ENCODE measurements at regions not wholly inside any gene's neighbourhood (a gene's known extent, or its start where the extent isn't known, plus 50 kb on each side); places are given as distances from the start of the nearest gene placed in this dataset.

GRCh38 chr18:43590182-43590903 lies 313.1 kb upstream of the SYT4 start:
- Mint-ChIP-seq H3K27ac (no peak overlapping the region), H3K9me3 (no peaks in the 10 kb centered on the region), H3K27me3 (no peaks in the 10 kb centered on the region), H3K4me1 (ENCODE audit: low read depth) (no peaks in the 10 kb centered on the region), H3K4me3 (no peak overlapping the region), H3K36me3 (ENCODE audit: low read depth) (no peaks in the 10 kb centered on the region)
- intact Hi-C loops (cut with micrococcal nuclease) = no loop called here
- POLR2A ChIA-PET = interaction anchor here (0.6 kb wide), 1 partner anchor 9 kb away, joined by 3 read pairs; no protein-coding TSS in a partner anchor
- ATAC-seq = no peak
- CTCF ChIA-PET = interaction anchor here (0.7 to 9.5 kb wide), 4 partner anchors 9 to 698 kb away, joined by 3 to 78 read pairs (median 4); no protein-coding TSS in a partner anchor
- no peak for TF ChIP-seq CTCF (IDR thresholded peaks at IDR 0.05)
- DNase-seq = no peak

GRCh38 chr18:43592269-43592668 lies 315.0 kb upstream of the SYT4 start:
- no peak for ATAC-seq
- DNase-seq = no peak
- intact Hi-C loops (cut with micrococcal nuclease) = no loop called here
- ChIA-PET POLR2A (no interaction called here), CTCF (interaction anchor here (9.5 kb wide), 1 partner anchor 22 kb away, joined by 78 read pairs; no protein-coding TSS in a partner anchor)
- Mint-ChIP-seq H3K27ac (no peak overlapping the region), H3K9me3 (no peaks in the 10 kb centered on the region), H3K27me3 (peaks cover 1% of the 10 kb centered on the region), H3K36me3 (ENCODE audit: low read depth) (no peaks in the 10 kb centered on the region), H3K4me1 (ENCODE audit: low read depth) (no peaks in the 10 kb centered on the region), H3K4me3 (no peak overlapping the region)
- TF ChIP-seq CTCF (IDR thresholded peaks at IDR 0.05) = no peak

- intact Hi-C loops (cut with micrococcal nuclease) = no loop called here
- TF ChIP-seq CTCF (IDR thresholded peaks at IDR 0.05) = peak; percentile 52
- Mint-ChIP-seq H3K36me3 (ENCODE audit: low read depth) (no peaks in the 10 kb centered on the region), H3K27me3 (peaks cover 1% of the 10 kb centered on the region), H3K27ac (no peak overlapping the region), H3K4me3 (no peak overlapping the region), H3K9me3 (no peaks in the 10 kb centered on the region), H3K4me1 (ENCODE audit: low read depth) (no peaks in the 10 kb centered on the region)
- ATAC-seq (no peak), DNase-seq (no peak)
- POLR2A ChIA-PET = no interaction called here
- CTCF ChIA-PET = interaction anchor here (1.3 to 9.5 kb wide), 2 partner anchors 22 to 26 kb away, joined by 5 to 78 read pairs; no protein-coding TSS in a partner anchor
These were observed 318.9 kb upstream of the SYT4 start for GRCh38 chr18:43596105-43596712.

GRCh38 chr18:43601432-43601831 lies 324.1 kb upstream of the SYT4 start:
- TF ChIP-seq CTCF (IDR thresholded peaks at IDR 0.05) = no peak
- Mint-ChIP-seq H3K36me3 (ENCODE audit: low read depth) (no peaks in the 10 kb centered on the region), H3K4me1 (ENCODE audit: low read depth) (no peaks in the 10 kb centered on the region)

GRCh38 chr18:43605224-43605623 lies 327.9 kb upstream of the SYT4 start:
- ChIA-PET CTCF (interaction anchor here (1.1 kb wide), 1 partner anchor 14 kb away, joined by 3 read pairs; no protein-coding TSS in a partner anchor), POLR2A (no interaction called here)
- Mint-ChIP-seq H3K27me3 (no peaks in the 10 kb centered on the region), H3K9me3 (peaks cover 16% of the 10 kb centered on the region), H3K4me1 (ENCODE audit: low read depth) (no peaks in the 10 kb centered on the region), H3K36me3 (ENCODE audit: low read depth) (no peaks in the 10 kb centered on the region), H3K27ac (no peak overlapping the region), H3K4me3 (no peak overlapping the region)
- TF ChIP-seq CTCF (IDR thresholded peaks at IDR 0.05) = no peak
- intact Hi-C loops (cut with micrococcal nuclease) = no loop called here
- no peak for DNase-seq
- no peak for ATAC-seq

More at GRCh38 chr18:43601432-43601831, 324.1 kb upstream of the SYT4 start:
- ChIA-PET CTCF (interaction anchor here (0.6 kb wide), 1 partner anchor 717 kb away, joined by 3 read pairs; no protein-coding TSS in a partner anchor), POLR2A (interaction anchor here (0.7 kb wide), 1 partner anchor 735 kb away, joined by 5 read pairs; no protein-coding TSS in a partner anchor)
- Mint-ChIP-seq H3K27me3 (peaks cover 1% of the 10 kb centered on the region), H3K9me3 (peaks cover 13% of the 10 kb centered on the region), H3K4me3 (no peak overlapping the region), H3K27ac (no peak overlapping the region)
- ATAC-seq = no peak
- DNase-seq = no peak
- intact Hi-C loops (cut with micrococcal nuclease) = no loop called here

Data from activated CD8-positive, alpha-beta T cell treated with anti-CD3 and anti-CD28 coated beads for 36 hours (primary cell).